ENCODE measurements at regions not wholly inside any gene's neighbourhood (a gene's known extent, or its start where the extent isn't known, plus 50 kb on each side); places are given as distances from the start of the nearest gene placed in this dataset.

DNA sequence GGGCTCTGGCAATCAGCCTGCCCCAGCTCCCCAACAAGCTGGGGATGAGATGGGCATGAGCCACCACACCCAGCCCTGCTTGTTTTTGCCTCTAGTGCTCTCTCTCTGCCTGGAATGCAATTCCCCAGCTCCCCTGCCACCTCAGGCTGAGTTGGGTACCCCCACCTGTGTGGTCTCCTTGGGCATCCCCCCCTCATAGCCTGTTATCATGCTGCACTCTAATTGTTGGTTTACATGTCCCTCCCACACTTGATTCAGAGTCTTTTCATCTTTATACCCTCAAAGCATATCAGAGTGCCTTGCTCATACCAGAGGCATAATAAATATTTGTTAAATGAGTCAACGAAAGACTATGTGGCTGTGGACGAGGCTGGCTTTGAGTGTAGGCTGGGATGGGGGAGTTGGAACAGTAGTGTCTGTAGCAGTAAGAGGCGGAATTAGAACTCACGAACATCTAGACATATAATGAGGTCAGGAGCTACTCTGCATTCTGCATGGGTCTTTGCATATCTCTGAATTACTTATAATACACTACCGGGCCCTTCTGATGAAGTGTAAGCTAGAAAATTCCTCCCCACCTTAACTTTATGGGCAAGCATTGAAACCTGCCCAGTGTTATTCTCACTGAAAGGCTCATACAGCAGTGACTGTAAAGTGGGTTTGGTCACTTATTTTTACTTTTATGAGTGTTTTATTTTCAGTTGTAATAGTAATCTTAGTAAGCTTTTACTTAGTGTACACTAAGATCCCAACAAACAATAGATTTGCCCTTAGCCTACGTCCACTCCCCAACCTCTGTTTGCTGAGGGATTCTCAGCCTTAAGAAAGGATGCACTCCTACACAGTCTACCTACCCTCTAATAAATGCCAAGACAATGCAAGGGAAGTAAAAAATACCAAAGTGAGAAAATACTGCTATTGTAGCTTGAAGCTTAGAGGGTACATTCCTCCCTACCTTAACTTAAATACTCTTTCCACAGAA, 58.7 kb downstream of the EDN1 start:
- Histone ChIP-seq H3K27ac (ENCODE audit: low read length) (no peak overlapping the region), H3K79me2 (replicated peaks; ENCODE audit: insufficient read depth, low read length) (no peaks in the 10 kb centered on the region), H3K36me3 (ENCODE audit: insufficient read depth, low read length) (no peaks in the 10 kb centered on the region), H3K27me3 (ENCODE audit: insufficient read depth, low read depth, low read length) (no peaks in the 10 kb centered on the region), H3F3A (ENCODE audit: insufficient read depth, low read length, poor library complexity, severe bottlenecking) (no peaks in the 10 kb centered on the region), H4K20me1 (ENCODE audit: insufficient read depth) (no peaks in the 10 kb centered on the region), H3K4me2 (ENCODE audit: low read length) (no peak overlapping the region), H3K9ac (ENCODE audit: low read length) (no peak overlapping the region), H3K9me3 (ENCODE audit: low read length) (peaks cover 9% of the 10 kb centered on the region), H2AFZ (ENCODE audit: low read depth, low read length) (no peak overlapping the region), H3K4me3 (ENCODE audit: low read length) (no peak overlapping the region), H3K9me2 (ENCODE audit: insufficient read depth, low read length) (no peaks in the 10 kb centered on the region)
- TF ChIP-seq TAF1 (IDR thresholded peaks at IDR 0.05; ENCODE audit: low read depth) (no peak), MXI1 (conservative IDR thresholded peaks at IDR 0.05; ENCODE audit: poor library complexity, severe bottlenecking) (no peak), SMC3 (conservative IDR thresholded peaks at IDR 0.05; ENCODE audit: poor library complexity) (no peak), EP300 (conservative IDR thresholded peaks at IDR 0.05; ENCODE audit: poor library complexity, severe bottlenecking) (no peak), EZH2 (IDR thresholded peaks at IDR 0.05; ENCODE audit: borderline replicate concordance, insufficient read depth, low read length, poor library complexity, severe bottlenecking) (no peak), POLR2AphosphoS5 (IDR thresholded peaks at IDR 0.05) (no peak), RAD21 (conservative IDR thresholded peaks at IDR 0.05) (no peak)
- TF ChIP-seq, protein P1, sequence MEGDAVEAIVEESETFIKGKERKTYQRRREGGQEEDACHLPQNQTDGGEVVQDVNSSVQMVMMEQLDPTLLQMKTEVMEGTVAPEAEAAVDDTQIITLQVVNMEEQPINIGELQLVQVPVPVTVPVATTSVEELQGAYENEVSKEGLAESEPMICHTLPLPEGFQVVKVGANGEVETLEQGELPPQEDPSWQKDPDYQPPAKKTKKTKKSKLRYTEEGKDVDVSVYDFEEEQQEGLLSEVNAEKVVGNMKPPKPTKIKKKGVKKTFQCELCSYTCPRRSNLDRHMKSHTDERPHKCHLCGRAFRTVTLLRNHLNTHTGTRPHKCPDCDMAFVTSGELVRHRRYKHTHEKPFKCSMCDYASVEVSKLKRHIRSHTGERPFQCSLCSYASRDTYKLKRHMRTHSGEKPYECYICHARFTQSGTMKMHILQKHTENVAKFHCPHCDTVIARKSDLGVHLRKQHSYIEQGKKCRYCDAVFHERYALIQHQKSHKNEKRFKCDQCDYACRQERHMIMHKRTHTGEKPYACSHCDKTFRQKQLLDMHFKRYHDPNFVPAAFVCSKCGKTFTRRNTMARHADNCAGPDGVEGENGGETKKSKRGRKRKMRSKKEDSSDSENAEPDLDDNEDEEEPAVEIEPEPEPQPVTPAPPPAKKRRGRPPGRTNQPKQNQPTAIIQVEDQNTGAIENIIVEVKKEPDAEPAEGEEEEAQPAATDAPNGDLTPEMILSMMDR (IDR thresholded peaks at IDR 0.05; ENCODE audit: poor library complexity, severe bottlenecking) = no peak
- TF ChIP-seq, protein P2, sequence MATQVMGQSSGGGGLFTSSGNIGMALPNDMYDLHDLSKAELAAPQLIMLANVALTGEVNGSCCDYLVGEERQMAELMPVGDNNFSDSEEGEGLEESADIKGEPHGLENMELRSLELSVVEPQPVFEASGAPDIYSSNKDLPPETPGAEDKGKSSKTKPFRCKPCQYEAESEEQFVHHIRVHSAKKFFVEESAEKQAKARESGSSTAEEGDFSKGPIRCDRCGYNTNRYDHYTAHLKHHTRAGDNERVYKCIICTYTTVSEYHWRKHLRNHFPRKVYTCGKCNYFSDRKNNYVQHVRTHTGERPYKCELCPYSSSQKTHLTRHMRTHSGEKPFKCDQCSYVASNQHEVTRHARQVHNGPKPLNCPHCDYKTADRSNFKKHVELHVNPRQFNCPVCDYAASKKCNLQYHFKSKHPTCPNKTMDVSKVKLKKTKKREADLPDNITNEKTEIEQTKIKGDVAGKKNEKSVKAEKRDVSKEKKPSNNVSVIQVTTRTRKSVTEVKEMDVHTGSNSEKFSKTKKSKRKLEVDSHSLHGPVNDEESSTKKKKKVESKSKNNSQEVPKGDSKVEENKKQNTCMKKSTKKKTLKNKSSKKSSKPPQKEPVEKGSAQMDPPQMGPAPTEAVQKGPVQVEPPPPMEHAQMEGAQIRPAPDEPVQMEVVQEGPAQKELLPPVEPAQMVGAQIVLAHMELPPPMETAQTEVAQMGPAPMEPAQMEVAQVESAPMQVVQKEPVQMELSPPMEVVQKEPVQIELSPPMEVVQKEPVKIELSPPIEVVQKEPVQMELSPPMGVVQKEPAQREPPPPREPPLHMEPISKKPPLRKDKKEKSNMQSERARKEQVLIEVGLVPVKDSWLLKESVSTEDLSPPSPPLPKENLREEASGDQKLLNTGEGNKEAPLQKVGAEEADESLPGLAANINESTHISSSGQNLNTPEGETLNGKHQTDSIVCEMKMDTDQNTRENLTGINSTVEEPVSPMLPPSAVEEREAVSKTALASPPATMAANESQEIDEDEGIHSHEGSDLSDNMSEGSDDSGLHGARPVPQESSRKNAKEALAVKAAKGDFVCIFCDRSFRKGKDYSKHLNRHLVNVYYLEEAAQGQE (IDR thresholded peaks at IDR 0.05; ENCODE audit: borderline replicate concordance) = no peak

DNA sequence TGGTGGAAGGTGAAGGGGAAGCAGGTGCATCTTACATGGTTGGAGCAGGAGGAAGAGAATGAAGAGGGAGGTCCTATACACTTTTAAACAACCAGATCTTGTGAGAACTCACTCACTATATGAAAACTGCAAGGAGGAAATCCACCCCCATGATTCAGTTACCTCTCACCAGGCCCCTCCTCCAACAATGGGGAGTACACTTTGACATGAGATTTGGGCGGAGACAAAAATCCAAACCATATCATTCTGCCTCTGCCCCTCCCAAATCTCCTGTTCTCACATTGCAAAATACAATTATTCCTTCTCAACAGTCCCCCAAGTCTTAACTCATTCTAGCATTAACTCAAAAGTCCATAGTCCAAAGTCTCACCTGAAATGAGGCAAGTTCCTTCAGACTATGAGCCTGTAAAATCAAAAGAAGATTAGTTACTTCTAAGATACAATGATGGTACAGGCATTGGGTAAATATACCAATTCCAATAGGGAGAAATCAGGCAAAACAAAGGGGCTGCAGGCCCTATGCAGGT, 60.5 kb downstream of the EDN1 start:
- Histone ChIP-seq H3K9me2 (ENCODE audit: insufficient read depth, low read length) (no peaks in the 10 kb centered on the region), H3K27me3 (ENCODE audit: insufficient read depth, low read depth, low read length) (no peaks in the 10 kb centered on the region), H3K27ac (ENCODE audit: low read length) (no peak overlapping the region), H2AFZ (ENCODE audit: low read depth, low read length) (no peak overlapping the region), H3K9ac (ENCODE audit: low read length) (no peak overlapping the region), H3K4me3 (ENCODE audit: low read length) (no peak overlapping the region), H3K9me3 (ENCODE audit: low read length) (peaks cover 9% of the 10 kb centered on the region), H4K20me1 (ENCODE audit: insufficient read depth) (no peaks in the 10 kb centered on the region), H3K79me2 (replicated peaks; ENCODE audit: insufficient read depth, low read length) (no peaks in the 10 kb centered on the region), H3F3A (ENCODE audit: insufficient read depth, low read length, poor library complexity, severe bottlenecking) (no peaks in the 10 kb centered on the region), H3K36me3 (ENCODE audit: insufficient read depth, low read length) (no peaks in the 10 kb centered on the region), H3K4me2 (ENCODE audit: low read length) (no peak overlapping the region)
- TF ChIP-seq, protein P1 (IDR thresholded peaks at IDR 0.05; ENCODE audit: poor library complexity, severe bottlenecking) = no peak
- TF ChIP-seq SMC3 (conservative IDR thresholded peaks at IDR 0.05; ENCODE audit: poor library complexity) = no peak
- TF ChIP-seq RAD21 (conservative IDR thresholded peaks at IDR 0.05) = no peak
- TF ChIP-seq, protein P2 (IDR thresholded peaks at IDR 0.05; ENCODE audit: borderline replicate concordance) = no peak
- TF ChIP-seq EZH2 (IDR thresholded peaks at IDR 0.05; ENCODE audit: borderline replicate concordance, insufficient read depth, low read length, poor library complexity, severe bottlenecking) = no peak
- no peak for TF ChIP-seq EP300 (conservative IDR thresholded peaks at IDR 0.05; ENCODE audit: poor library complexity, severe bottlenecking)
- TF ChIP-seq MXI1 (conservative IDR thresholded peaks at IDR 0.05; ENCODE audit: poor library complexity, severe bottlenecking) = no peak
- no peak for TF ChIP-seq POLR2AphosphoS5 (IDR thresholded peaks at IDR 0.05)
- no peak for TF ChIP-seq TAF1 (IDR thresholded peaks at IDR 0.05; ENCODE audit: low read depth)
